PC-9 (cell line): ENCODE measurements at regions not wholly inside any gene's neighbourhood (a gene's known extent, or its start where the extent isn't known, plus 50 kb on each side); places are given as distances from the start of the nearest gene placed in this dataset.
A peak's percentile ranks its signal among the peaks of the same experiment; 100 is the strongest.

Experiments
- BruUV-seq: library from RNA; stranded (reverse); fragments of 400-500 nt; replicated peaks from 2 replicates; lab custom pipeline; 2021; lab: Mats Ljungman, UMichigan
- CTCF ChIA-PET: fragments of 300-600 bp; sonication (Branson Sonifier 250); formaldehyde crosslinking; loops from one replicate; lab custom pipeline; 2022; ENCODE audit warnings: antibody characterized with exemption; lab: Charles Lee
- POLR2A ChIA-PET: fragments of 300-600 bp; sonication (Branson Sonifier 250); formaldehyde crosslinking; loops from one replicate; lab custom pipeline; 2022; ENCODE audit warnings: antibody characterized with exemption; ENCODE audit not compliant: unreplicated experiment; lab: Charles Lee
- DNase-seq, 2 experiments: peaks; one replicate each; pipeline versions ENCODE4 v3.0.0 to v3.0.0-alpha.2; 2015 to 2022; ENCODE audit warnings: mixed read lengths in 1 of 2
- H2AFZ ChIP-seq: fragments of 200-600 bp; sonication (generic); 2 replicates; pipeline ENCODE4 v1.8.1; 2017; ENCODE audit warnings: antibody characterized with exemption
- H3F3A ChIP-seq: fragments of 200-600 bp; sonication (generic); 2 replicates; pipeline ENCODE4 v1.8.1; 2017; ENCODE audit warnings: antibody characterized with exemption, mild to moderate bottlenecking, low read depth; ENCODE audit not compliant: insufficient read depth
- H3K27ac ChIP-seq: fragments of 200-600 bp; sonication (generic); 2 replicates; pipeline ENCODE4 v1.6.1; 2016; ENCODE audit warnings: mixed run types
- H3K27me3 ChIP-seq: fragments of 200-600 bp; sonication (generic); 2 replicates; pipeline ENCODE4 v1.6.1; 2016; ENCODE audit warnings: low read depth, mixed run types; ENCODE audit not compliant: insufficient read depth
- H3K36me3 ChIP-seq: fragments of 200-600 bp; sonication (generic); 2 replicates; pipeline ENCODE4 v1.6.1; 2016; ENCODE audit warnings: low read depth, mixed run types
- H3K4me1 ChIP-seq: fragments of 200-600 bp; sonication (generic); replicated peaks from 2 replicates; pipeline ENCODE4 v1.6.1; 2016; ENCODE audit warnings: mixed run types; ENCODE audit not compliant: insufficient read depth
- H3K4me2 ChIP-seq: fragments of 200-600 bp; sonication (generic); 2 replicates; pipeline ENCODE4 v1.6.1; 2017; ENCODE audit warnings: mixed run types
- H3K4me3 ChIP-seq: fragments of 200-600 bp; sonication (generic); 2 replicates; pipeline ENCODE4 v1.6.1; 2016; ENCODE audit warnings: mixed run types
- H3K79me2 ChIP-seq: fragments of 200-600 bp; sonication (generic); 2 replicates; pipeline ENCODE4 v1.6.1; 2017; ENCODE audit warnings: low read depth, mixed run types
- H3K9me2 ChIP-seq: fragments of 200-600 bp; sonication (generic); 2 replicates; pipeline ENCODE4 v1.8.1; 2017; ENCODE audit warnings: mild to moderate bottlenecking; ENCODE audit not compliant: insufficient read depth
- H3K9me3 ChIP-seq: fragments of 200-600 bp; sonication (generic); 2 replicates; pipeline ENCODE4 v1.8.1; 2016; ENCODE audit warnings: low read depth; ENCODE audit not compliant: insufficient read depth
- H4K20me1 ChIP-seq: fragments of 200-600 bp; sonication (generic); 2 replicates; pipeline ENCODE4 v1.8.1; 2017; ENCODE audit not compliant: insufficient read depth
- CTCF ChIP-seq: fragments of 200-600 bp; sonication (generic); conservative IDR thresholded peaks from 2 replicates; pipeline ENCODE4 v1.6.1; 2017; ENCODE audit warnings: mixed run types, antibody characterized with exemption, mild to moderate bottlenecking, moderate library complexity
- EZH2 ChIP-seq: fragments of 200-600 bp; sonication (generic); IDR thresholded peaks from 2 replicates; pipeline ENCODE4 v1.8.0; 2017; ENCODE audit warnings: antibody characterized with exemption, low read depth
- intact Hi-C: fragments of 100-400 bp; cut with micrococcal nuclease; formaldehyde crosslinking; loops from one replicate; pipeline ENCODE4 v1.10.0; 2022; ENCODE audit not compliant: unreplicated experiment

GRCh38 chr4:53693909-53694308 lies 102.6 kb upstream of the LNX1 start:
- no peak for DNase-seq
- no peaks in the 10 kb centered on the region for H3K36me3 ChIP-seq
- H3F3A ChIP-seq: no peaks in the 10 kb centered on the region
- intact Hi-C loops: no loop called here
- CTCF ChIA-PET: no interaction called here
- H3K9me2 ChIP-seq: no peaks in the 10 kb centered on the region
- H3K4me3 ChIP-seq: no peak overlapping the region
- POLR2A ChIA-PET: no interaction called here
- no TSS peak for BruUV-seq
- no peak overlapping the region for H2AFZ ChIP-seq
- no peak overlapping the region for H3K27ac ChIP-seq
- no peaks in the 10 kb centered on the region for H3K79me2 ChIP-seq
- H3K4me2 ChIP-seq: no peak overlapping the region
- H3K27me3 ChIP-seq: no peaks in the 10 kb centered on the region
- H4K20me1 ChIP-seq: no peaks in the 10 kb centered on the region
- no peaks in the 10 kb centered on the region for H3K4me1 ChIP-seq
- H3K9me3 ChIP-seq: no peaks in the 10 kb centered on the region
- TF ChIP-seq CTCF (no peak), EZH2 (no peak)

GRCh38 chr4:53693408-53693807 lies 102.1 kb upstream of the LNX1 start:
- CTCF ChIA-PET: no interaction called here
- H3K4me3 ChIP-seq: no peak overlapping the region
- TF ChIP-seq CTCF: no peak
- TF ChIP-seq EZH2: no peak
- DNase-seq: no peak
- H3K79me2 ChIP-seq: no peaks in the 10 kb centered on the region
- H3K9me2 ChIP-seq: no peaks in the 10 kb centered on the region
- BruUV-seq: no TSS peak
- H3K36me3 ChIP-seq: no peaks in the 10 kb centered on the region
- H2AFZ ChIP-seq: no peak overlapping the region
- H4K20me1 ChIP-seq: no peaks in the 10 kb centered on the region
- POLR2A ChIA-PET: no interaction called here
- H3K27ac ChIP-seq: no peak overlapping the region
- H3F3A ChIP-seq: no peaks in the 10 kb centered on the region
- H3K4me2 ChIP-seq: no peak overlapping the region
- intact Hi-C loops: no loop called here
- H3K27me3 ChIP-seq: no peaks in the 10 kb centered on the region
- no peaks in the 10 kb centered on the region for H3K4me1 ChIP-seq
- no peaks in the 10 kb centered on the region for H3K9me3 ChIP-seq

GRCh38 chr4:53688186-53688790 lies 97.0 kb upstream of the LNX1 start:
- no peak overlapping the region for H2AFZ ChIP-seq
- H3K9me2 ChIP-seq: no peaks in the 10 kb centered on the region
- H3K9me3 ChIP-seq: no peaks in the 10 kb centered on the region
- H3K36me3 ChIP-seq: no peaks in the 10 kb centered on the region
- H3K79me2 ChIP-seq: no peaks in the 10 kb centered on the region
- no peaks in the 10 kb centered on the region for H3F3A ChIP-seq
- H3K27me3 ChIP-seq: no peaks in the 10 kb centered on the region
- DNase-seq: peak in 1 of 2 experiments; percentile 50
- BruUV-seq: no TSS peak
- TF ChIP-seq CTCF (no peak), EZH2 (no peak)
- H3K4me3 ChIP-seq: no peak overlapping the region
- no peaks in the 10 kb centered on the region for H3K4me1 ChIP-seq
- intact Hi-C loops: no loop called here
- ChIA-PET POLR2A (interaction anchor here (0.7 kb wide), 1 partner anchor 101 kb away, joined by 4 read pairs; no protein-coding TSS in a partner anchor), CTCF (no interaction called here)
- H4K20me1 ChIP-seq: no peaks in the 10 kb centered on the region
- no peak overlapping the region for H3K27ac ChIP-seq
- no peak overlapping the region for H3K4me2 ChIP-seq
